ENCODE measurements at regions not wholly inside any gene's neighbourhood (a gene's known extent, or its start where the extent isn't known, plus 50 kb on each side); places are given as distances from the start of the nearest gene placed in this dataset.

- TF ChIP-seq CTCF (IDR thresholded peaks at IDR 0.05), result no peak
- DNase-seq, result no peak
- H3K4me3 ChIP-seq, result no peak overlapping the region
- no peaks in the 10 kb centered on the region for H3K36me3 ChIP-seq
- H3K27me3 ChIP-seq, result no peaks in the 10 kb centered on the region
- no peak overlapping the region for H3K27ac ChIP-seq
- intact Hi-C loops (cut with DNase I; ENCODE audit: low total_unique reads), result no loop called here
- H3K9me3 ChIP-seq, result no peaks in the 10 kb centered on the region
- H3K4me1 ChIP-seq, result no peaks in the 10 kb centered on the region
Measured at GRCh38 chr13:104686484-104686883, 1620.3 kb upstream of the SLC10A2 start.

- Histone ChIP-seq H3K9me3 (no peaks in the 10 kb centered on the region), H3K36me3 (no peaks in the 10 kb centered on the region), H3K4me3 (no peak overlapping the region), H3K27ac (no peak overlapping the region), H3K4me1 (no peaks in the 10 kb centered on the region), H3K27me3 (no peaks in the 10 kb centered on the region)
- no peak for DNase-seq
- intact Hi-C loops (cut with DNase I; ENCODE audit: low total_unique reads), result no loop called here
- TF ChIP-seq CTCF (IDR thresholded peaks at IDR 0.05), result no peak
Measured at GRCh38 chr13:104683789-104684188, 1617.6 kb upstream of the SLC10A2 start.

- Histone ChIP-seq H3K4me1 (no peaks in the 10 kb centered on the region), H3K4me3 (no peak overlapping the region), H3K27me3 (no peaks in the 10 kb centered on the region), H3K27ac (no peak overlapping the region), H3K36me3 (no peaks in the 10 kb centered on the region), H3K9me3 (no peaks in the 10 kb centered on the region)
- DNase-seq, result no peak
- intact Hi-C loops (cut with DNase I; ENCODE audit: low total_unique reads), result no loop called here
- TF ChIP-seq CTCF (IDR thresholded peaks at IDR 0.05), result no peak
Measured at GRCh38 chr13:104678161-104678560, 1611.9 kb upstream of the SLC10A2 start.

GRCh38 chr13:104671901-104672300 is 1605.7 kb upstream of the SLC10A2 start:
- H3K9me3 ChIP-seq, result no peaks in the 10 kb centered on the region
- H3K27ac ChIP-seq, result no peak overlapping the region
- no peaks in the 10 kb centered on the region for H3K4me1 ChIP-seq
- no peak for TF ChIP-seq CTCF (IDR thresholded peaks at IDR 0.05)
- no peaks in the 10 kb centered on the region for H3K27me3 ChIP-seq
- no peaks in the 10 kb centered on the region for H3K36me3 ChIP-seq
- DNase-seq, result no peak
- no peak overlapping the region for H3K4me3 ChIP-seq
- intact Hi-C loops (cut with DNase I; ENCODE audit: low total_unique reads), result no loop called here

GRCh38 chr13:104657196-104657595 is 1591.0 kb upstream of the SLC10A2 start:
- no peak for DNase-seq
- no peaks in the 10 kb centered on the region for H3K36me3 ChIP-seq
- H3K9me3 ChIP-seq, result no peaks in the 10 kb centered on the region
- no peak for TF ChIP-seq CTCF (IDR thresholded peaks at IDR 0.05)
- no peaks in the 10 kb centered on the region for H3K4me1 ChIP-seq
- no peak overlapping the region for H3K27ac ChIP-seq
- H3K27me3 ChIP-seq, result no peaks in the 10 kb centered on the region
- intact Hi-C loops (cut with DNase I; ENCODE audit: low total_unique reads), result no loop called here
- no peak overlapping the region for H3K4me3 ChIP-seq

GRCh38 chr13:104650431-104650830 is 1584.2 kb upstream of the SLC10A2 start:
- no peaks in the 10 kb centered on the region for H3K36me3 ChIP-seq
- H3K4me1 ChIP-seq, result no peaks in the 10 kb centered on the region
- no peaks in the 10 kb centered on the region for H3K27me3 ChIP-seq
- H3K9me3 ChIP-seq, result no peaks in the 10 kb centered on the region
- no peak overlapping the region for H3K27ac ChIP-seq
- H3K4me3 ChIP-seq, result no peak overlapping the region
- intact Hi-C loops (cut with DNase I; ENCODE audit: low total_unique reads), result no loop called here
- TF ChIP-seq CTCF (IDR thresholded peaks at IDR 0.05), result no peak
- DNase-seq, result no peak
